Nephron (organoid): ENCODE measurements at regions not wholly inside any gene's neighbourhood (a gene's known extent, or its start where the extent isn't known, plus 50 kb on each side); places are given as distances from the start of the nearest gene placed in this dataset.

Experiments
- H3K27ac Mint-ChIP-seq, 3 experiments: 2 replicates each; pipeline ENCODE4 v1.8.0; 2020; ENCODE audit warnings: mixed read lengths in 3 of 3, mild to moderate bottlenecking in 2 of 3, moderate library complexity in 1 of 3
- H3K27me3 Mint-ChIP-seq: 2 replicates; pipeline ENCODE4 v1.8.0; 2021; ENCODE audit warnings: low read depth, mild to moderate bottlenecking, moderate library complexity, mixed read lengths
- H3K36me3 Mint-ChIP-seq: 2 replicates; pipeline ENCODE4 v1.8.0; 2020; ENCODE audit warnings: low read depth, mixed read lengths
- H3K4me1 Mint-ChIP-seq: 2 replicates; pipeline ENCODE4 v1.8.0; 2020; ENCODE audit warnings: mixed read lengths
- H3K4me3 Mint-ChIP-seq, 3 experiments: 2 replicates each; pipeline ENCODE4 v1.8.0; 2020; ENCODE audit warnings: mild to moderate bottlenecking in 3 of 3, mixed read lengths in 3 of 3, moderate library complexity in 2 of 3
- H3K9me3 Mint-ChIP-seq: 2 replicates; pipeline ENCODE4 v1.8.0; 2020; ENCODE audit warnings: mixed read lengths
- TF ChIP-seq, protein P1 (sequence below), 3 experiments: fragments of 200-600 bp; sonication (generic); IDR thresholded peaks; one replicate each; pipeline ENCODE4 v1.5.0; 2021; ENCODE audit warnings: antibody characterized with exemption in 3 of 3; ENCODE audit not compliant: unreplicated experiment in 3 of 3

DNA sequence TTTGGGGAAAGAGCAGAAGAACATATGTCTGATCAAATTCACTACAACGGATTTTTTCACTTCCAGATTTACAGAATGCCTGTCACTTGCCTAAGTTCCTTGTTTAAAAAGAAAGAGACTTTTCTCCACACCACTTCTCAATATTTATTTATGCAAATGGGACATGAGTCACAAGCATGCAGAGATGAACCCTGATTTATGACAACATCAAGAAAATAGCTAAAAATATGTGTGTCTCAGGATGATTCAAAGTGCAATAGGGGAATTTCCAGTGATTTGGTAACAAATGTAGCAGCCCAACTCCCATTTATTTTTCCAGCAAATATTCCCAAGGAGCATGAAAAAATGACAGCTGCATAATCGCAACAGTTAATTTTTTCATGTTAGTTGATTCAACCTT is 180.4 kb upstream of the FAT1 start:
- Mint-ChIP-seq H3K27me3 (peaks cover 4% of the 10 kb centered on the region), H3K4me3 (no peak overlapping the region), H3K27ac (no peak overlapping the region), H3K9me3 (peaks cover 8% of the 10 kb centered on the region), H3K36me3 (no peaks in the 10 kb centered on the region), H3K4me1 (peaks cover 28% of the 10 kb centered on the region)
- TF ChIP-seq, protein P1, sequence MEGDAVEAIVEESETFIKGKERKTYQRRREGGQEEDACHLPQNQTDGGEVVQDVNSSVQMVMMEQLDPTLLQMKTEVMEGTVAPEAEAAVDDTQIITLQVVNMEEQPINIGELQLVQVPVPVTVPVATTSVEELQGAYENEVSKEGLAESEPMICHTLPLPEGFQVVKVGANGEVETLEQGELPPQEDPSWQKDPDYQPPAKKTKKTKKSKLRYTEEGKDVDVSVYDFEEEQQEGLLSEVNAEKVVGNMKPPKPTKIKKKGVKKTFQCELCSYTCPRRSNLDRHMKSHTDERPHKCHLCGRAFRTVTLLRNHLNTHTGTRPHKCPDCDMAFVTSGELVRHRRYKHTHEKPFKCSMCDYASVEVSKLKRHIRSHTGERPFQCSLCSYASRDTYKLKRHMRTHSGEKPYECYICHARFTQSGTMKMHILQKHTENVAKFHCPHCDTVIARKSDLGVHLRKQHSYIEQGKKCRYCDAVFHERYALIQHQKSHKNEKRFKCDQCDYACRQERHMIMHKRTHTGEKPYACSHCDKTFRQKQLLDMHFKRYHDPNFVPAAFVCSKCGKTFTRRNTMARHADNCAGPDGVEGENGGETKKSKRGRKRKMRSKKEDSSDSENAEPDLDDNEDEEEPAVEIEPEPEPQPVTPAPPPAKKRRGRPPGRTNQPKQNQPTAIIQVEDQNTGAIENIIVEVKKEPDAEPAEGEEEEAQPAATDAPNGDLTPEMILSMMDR (IDR thresholded peaks at IDR 0.05; ENCODE audit: unreplicated experiment in 3 of 3), result no peak

DNA sequence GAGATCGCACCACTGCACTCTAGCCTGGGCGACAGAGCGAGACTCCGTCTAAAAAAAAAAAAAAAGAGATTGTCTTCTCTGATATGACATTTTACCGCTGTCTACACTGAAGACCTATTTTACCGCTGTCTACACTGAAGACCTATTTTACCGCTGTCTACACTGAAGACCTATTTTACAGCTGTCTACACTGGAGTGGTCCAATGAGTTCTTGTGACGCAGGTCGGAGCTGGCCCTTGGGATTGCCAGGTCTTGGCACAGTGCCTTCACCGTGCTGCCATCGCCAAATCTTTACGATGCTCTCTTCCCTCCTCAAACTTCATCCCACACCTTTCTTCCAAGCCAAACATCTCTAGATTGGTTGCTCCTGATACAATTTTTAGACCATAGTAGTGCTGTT is 183.1 kb upstream of the FAT1 start:
- Mint-ChIP-seq H3K4me1 (peaks cover 23% of the 10 kb centered on the region), H3K27me3 (no peaks in the 10 kb centered on the region), H3K4me3 (no peak overlapping the region), H3K36me3 (no peaks in the 10 kb centered on the region), H3K9me3 (peaks cover 8% of the 10 kb centered on the region), H3K27ac (no peak overlapping the region)
- TF ChIP-seq, protein P1 (IDR thresholded peaks at IDR 0.05; ENCODE audit: unreplicated experiment in 3 of 3), result no peak

DNA sequence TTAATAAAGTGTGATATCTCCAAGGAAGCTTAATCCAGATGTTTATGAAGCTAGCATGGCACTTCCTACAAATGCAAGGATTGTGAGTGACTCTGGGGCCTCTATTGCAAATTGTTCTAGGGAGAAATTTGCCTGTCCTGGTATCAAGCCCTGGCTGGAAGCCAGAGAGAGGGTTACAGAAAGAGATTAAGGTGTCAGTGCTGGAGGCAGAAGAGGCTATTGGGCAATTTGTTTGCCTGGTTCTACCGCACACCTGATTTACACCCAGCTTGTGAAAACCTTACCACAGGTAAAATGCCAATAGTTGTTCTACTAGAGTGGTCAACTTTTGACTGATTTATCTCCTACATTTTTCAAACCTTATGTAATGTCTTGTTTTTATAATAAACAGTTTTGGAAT is 186.7 kb upstream of the FAT1 start:
- Mint-ChIP-seq H3K27ac (no peak overlapping the region), H3K4me1 (no peaks in the 10 kb centered on the region), H3K9me3 (peaks cover 8% of the 10 kb centered on the region), H3K27me3 (no peaks in the 10 kb centered on the region), H3K4me3 (no peak overlapping the region), H3K36me3 (no peaks in the 10 kb centered on the region)
- TF ChIP-seq, protein P1 (IDR thresholded peaks at IDR 0.05; ENCODE audit: unreplicated experiment in 3 of 3), result no peak

DNA sequence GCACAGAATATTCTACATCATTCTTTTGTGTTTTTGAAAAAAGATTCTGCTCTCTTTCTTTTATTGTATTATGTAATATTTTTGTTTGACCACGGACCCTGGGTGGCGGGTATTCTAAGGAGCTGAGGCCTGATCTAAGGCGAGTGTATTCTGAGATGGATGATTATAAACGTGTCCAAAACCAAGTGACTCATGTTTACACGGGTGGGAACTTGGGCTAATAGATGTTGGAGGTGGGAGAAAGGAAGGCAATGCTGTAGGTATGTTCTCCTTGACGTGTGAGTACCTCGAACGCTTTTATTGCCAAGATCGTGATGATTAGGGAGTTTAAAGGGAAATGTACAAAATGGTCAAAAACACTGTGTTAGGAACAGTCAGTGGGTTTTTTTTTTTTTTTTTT is 188.9 kb upstream of the FAT1 start:
- H3K27ac Mint-ChIP-seq, result no peak overlapping the region
- no peaks in the 10 kb centered on the region for H3K27me3 Mint-ChIP-seq
- H3K4me1 Mint-ChIP-seq, result peaks cover 2% of the 10 kb centered on the region
- TF ChIP-seq, protein P1 (IDR thresholded peaks at IDR 0.05; ENCODE audit: unreplicated experiment in 3 of 3), result no peak
- H3K36me3 Mint-ChIP-seq, result no peaks in the 10 kb centered on the region
- peaks cover 5% of the 10 kb centered on the region for H3K9me3 Mint-ChIP-seq
- no peak overlapping the region for H3K4me3 Mint-ChIP-seq

DNA sequence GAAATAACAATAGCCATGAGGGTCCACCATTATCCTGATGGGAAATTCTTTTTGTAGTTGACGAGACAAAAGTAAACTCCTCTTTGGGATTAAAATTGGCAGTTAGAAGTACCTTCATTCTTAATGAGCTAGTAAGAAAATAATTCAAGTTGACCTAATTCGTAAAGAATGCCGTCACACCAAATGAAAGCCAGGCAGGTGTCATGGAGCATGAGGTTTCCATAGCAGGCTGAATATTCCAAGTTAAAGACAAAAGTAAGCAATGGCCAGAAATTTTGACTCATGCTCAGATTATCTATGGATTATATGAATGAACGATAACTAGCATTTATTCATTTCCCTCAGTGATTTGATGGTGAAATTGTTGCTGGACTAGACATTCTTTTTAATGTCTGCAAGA is 192.2 kb upstream of the FAT1 start:
- H3K9me3 Mint-ChIP-seq, result no peaks in the 10 kb centered on the region
- peaks cover 17% of the 10 kb centered on the region for H3K4me1 Mint-ChIP-seq
- TF ChIP-seq, protein P1 (IDR thresholded peaks at IDR 0.05; ENCODE audit: unreplicated experiment in 3 of 3), result no peak
- H3K36me3 Mint-ChIP-seq, result no peaks in the 10 kb centered on the region
- no peak overlapping the region for H3K4me3 Mint-ChIP-seq
- no peaks in the 10 kb centered on the region for H3K27me3 Mint-ChIP-seq
- H3K27ac Mint-ChIP-seq, result no peak overlapping the region

DNA sequence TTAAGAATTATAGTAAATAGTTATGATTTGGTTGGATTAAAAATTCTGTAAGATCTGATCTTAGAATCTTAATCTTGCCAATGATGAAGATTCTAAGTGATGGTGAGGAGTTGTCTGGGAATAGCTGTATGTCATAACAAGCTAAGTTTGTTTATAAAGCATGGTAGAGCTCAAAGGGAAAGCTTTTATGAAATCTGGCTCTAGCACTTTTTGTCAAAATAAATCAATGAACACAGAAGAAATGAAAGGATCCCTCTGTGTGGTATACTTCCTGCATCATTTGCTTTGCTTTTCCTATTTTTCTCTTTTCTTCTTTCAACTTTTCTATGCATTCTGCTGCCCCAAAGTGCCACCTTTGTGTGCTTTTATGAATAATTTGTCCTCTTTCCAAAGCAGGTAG is 193.5 kb upstream of the FAT1 start:
- H3K27me3 Mint-ChIP-seq, result no peaks in the 10 kb centered on the region
- H3K27ac Mint-ChIP-seq, result no peak overlapping the region
- TF ChIP-seq, protein P1 (IDR thresholded peaks at IDR 0.05; ENCODE audit: unreplicated experiment in 3 of 3), result no peak
- no peaks in the 10 kb centered on the region for H3K36me3 Mint-ChIP-seq
- no peak overlapping the region for H3K4me3 Mint-ChIP-seq
- H3K9me3 Mint-ChIP-seq, result no peaks in the 10 kb centered on the region
- H3K4me1 Mint-ChIP-seq, result peaks cover 18% of the 10 kb centered on the region
